ENCODE measurements at regions not wholly inside any gene's neighbourhood (a gene's known extent, or its start where the extent isn't known, plus 50 kb on each side); places are given as distances from the start of the nearest gene placed in this dataset.

- Histone ChIP-seq H3K27me3 (no peaks in the 10 kb centered on the region), H3K27ac (no peak overlapping the region), H3K4me3 (no peak overlapping the region), H3K9me3 (peaks cover 0 to 4% of the 10 kb centered on the region in 2 donors), H3K4me1 (no peaks in the 10 kb centered on the region), H3K36me3 (no peaks in the 10 kb centered on the region)
- no peak for DNase-seq
- TF ChIP-seq, protein P1, sequence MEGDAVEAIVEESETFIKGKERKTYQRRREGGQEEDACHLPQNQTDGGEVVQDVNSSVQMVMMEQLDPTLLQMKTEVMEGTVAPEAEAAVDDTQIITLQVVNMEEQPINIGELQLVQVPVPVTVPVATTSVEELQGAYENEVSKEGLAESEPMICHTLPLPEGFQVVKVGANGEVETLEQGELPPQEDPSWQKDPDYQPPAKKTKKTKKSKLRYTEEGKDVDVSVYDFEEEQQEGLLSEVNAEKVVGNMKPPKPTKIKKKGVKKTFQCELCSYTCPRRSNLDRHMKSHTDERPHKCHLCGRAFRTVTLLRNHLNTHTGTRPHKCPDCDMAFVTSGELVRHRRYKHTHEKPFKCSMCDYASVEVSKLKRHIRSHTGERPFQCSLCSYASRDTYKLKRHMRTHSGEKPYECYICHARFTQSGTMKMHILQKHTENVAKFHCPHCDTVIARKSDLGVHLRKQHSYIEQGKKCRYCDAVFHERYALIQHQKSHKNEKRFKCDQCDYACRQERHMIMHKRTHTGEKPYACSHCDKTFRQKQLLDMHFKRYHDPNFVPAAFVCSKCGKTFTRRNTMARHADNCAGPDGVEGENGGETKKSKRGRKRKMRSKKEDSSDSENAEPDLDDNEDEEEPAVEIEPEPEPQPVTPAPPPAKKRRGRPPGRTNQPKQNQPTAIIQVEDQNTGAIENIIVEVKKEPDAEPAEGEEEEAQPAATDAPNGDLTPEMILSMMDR (IDR thresholded peaks at IDR 0.05), result no peak
- TF ChIP-seq POLR2A (IDR thresholded peaks at IDR 0.05), result no peak
- intact Hi-C loops (cut with DNase I; ENCODE audit: low total_unique reads), result no loop called here
These were observed 627.4 kb downstream of the KCNJ2 start for GRCh38 chr17:70796757-70797156.

GRCh38 chr17:70797166-70797565, 627.8 kb downstream of the KCNJ2 start:
- peaks cover 0 to 4% of the 10 kb centered on the region in 2 donors for H3K9me3 ChIP-seq
- H3K27me3 ChIP-seq, result no peaks in the 10 kb centered on the region
- TF ChIP-seq, protein P1 (IDR thresholded peaks at IDR 0.05), result no peak
- H3K4me3 ChIP-seq, result no peak overlapping the region
- intact Hi-C loops (cut with DNase I; ENCODE audit: low total_unique reads), result no loop called here
- no peak overlapping the region for H3K27ac ChIP-seq
- H3K4me1 ChIP-seq, result no peaks in the 10 kb centered on the region
- H3K36me3 ChIP-seq, result no peaks in the 10 kb centered on the region
- no peak for DNase-seq

- Histone ChIP-seq H3K36me3 (no peaks in the 10 kb centered on the region), H3K4me3 (no peak overlapping the region), H3K27me3 (no peaks in the 10 kb centered on the region), H3K27ac (no peak overlapping the region), H3K4me1 (no peaks in the 10 kb centered on the region), H3K9me3 (peaks cover 0 to under 1% of the 10 kb centered on the region in 2 donors)
- DNase-seq, result no peak
- TF ChIP-seq POLR2A (IDR thresholded peaks at IDR 0.05), result no peak
- TF ChIP-seq, protein P1 (IDR thresholded peaks at IDR 0.05), result no peak
- intact Hi-C loops (cut with DNase I; ENCODE audit: low total_unique reads), result no loop called here
These were observed 634.8 kb downstream of the KCNJ2 start for GRCh38 chr17:70804161-70804560.

DNA sequence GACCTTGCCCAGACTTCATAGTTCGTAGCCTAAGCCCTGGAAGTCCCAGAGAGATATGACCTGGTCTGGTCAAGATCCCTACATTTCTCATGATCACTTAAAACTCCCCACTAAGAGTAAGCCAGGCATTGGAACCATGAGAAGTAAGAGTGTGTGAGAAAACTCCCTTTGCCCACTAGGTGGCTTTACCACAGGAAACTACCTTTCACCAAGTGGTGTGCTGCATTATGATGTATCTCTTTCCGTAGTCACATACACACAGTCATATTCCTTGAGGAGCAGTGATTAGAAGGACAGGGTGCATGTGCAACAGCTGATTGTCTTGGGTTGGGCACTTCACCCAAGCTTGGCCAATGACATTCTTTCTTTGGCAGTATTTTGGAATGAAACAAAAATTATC, 639.3 kb downstream of the KCNJ2 start:
- no peaks in the 10 kb centered on the region for H3K4me1 ChIP-seq

GRCh38 chr17:70810609-70811008, 641.3 kb downstream of the KCNJ2 start:
- TF ChIP-seq POLR2A (IDR thresholded peaks at IDR 0.05), result no peak
- TF ChIP-seq, protein P1 (IDR thresholded peaks at IDR 0.05), result no peak

More for the DNA sequence above, 639.3 kb downstream of the KCNJ2 start:
- Histone ChIP-seq H3K27ac (no peak overlapping the region), H3K27me3 (no peaks in the 10 kb centered on the region), H3K4me3 (no peak overlapping the region), H3K9me3 (no peaks in the 10 kb centered on the region), H3K36me3 (no peaks in the 10 kb centered on the region)
- TF ChIP-seq, protein P1 (IDR thresholded peaks at IDR 0.05), result no peak
- TF ChIP-seq POLR2A (IDR thresholded peaks at IDR 0.05), result no peak
- intact Hi-C loops (cut with DNase I; ENCODE audit: low total_unique reads), result no loop called here
- DNase-seq, result no peak

More at GRCh38 chr17:70810609-70811008, 641.3 kb downstream of the KCNJ2 start:
- no peak overlapping the region for H3K27ac ChIP-seq
- H3K36me3 ChIP-seq, result no peaks in the 10 kb centered on the region
- no peaks in the 10 kb centered on the region for H3K4me1 ChIP-seq
- no peaks in the 10 kb centered on the region for H3K27me3 ChIP-seq
- no peaks in the 10 kb centered on the region for H3K9me3 ChIP-seq
- DNase-seq, result no peak
- intact Hi-C loops (cut with DNase I; ENCODE audit: low total_unique reads), result no loop called here
- H3K4me3 ChIP-seq, result no peak overlapping the region

All from uterus (tissue), 3 donors.